ENCODE measurements at regions not wholly inside any gene's neighbourhood (a gene's known extent, or its start where the extent isn't known, plus 50 kb on each side); places are given as distances from the start of the nearest gene placed in this dataset.

- Histone ChIP-seq H4K20me1 (ENCODE audit: insufficient read depth) (no peaks in the 10 kb centered on the region), H3K9me3 (ENCODE audit: insufficient read depth, low read depth) (no peaks in the 10 kb centered on the region), H2AFZ (no peak overlapping the region), H3K79me2 (ENCODE audit: low read depth) (no peaks in the 10 kb centered on the region), H3K27ac (no peak overlapping the region), H3K4me1 (replicated peaks; ENCODE audit: insufficient read depth) (no peaks in the 10 kb centered on the region), H3K9me2 (ENCODE audit: insufficient read depth) (0 out of 2 replicates have a peak, but pooled peaks cover 7% of the 10 kb centered on the region), H3K4me2 (no peak overlapping the region), H3K4me3 (no peak overlapping the region), H3K36me3 (ENCODE audit: low read depth) (no peaks in the 10 kb centered on the region), H3F3A (ENCODE audit: insufficient read depth, low read depth) (no peaks in the 10 kb centered on the region), H3K27me3 (ENCODE audit: insufficient read depth, low read depth) (no peaks in the 10 kb centered on the region)
- ChIA-PET POLR2A (ENCODE audit: unreplicated experiment) (no interaction called here), CTCF (no interaction called here)
- TF ChIP-seq CTCF (conservative IDR thresholded peaks at IDR 0.05) (no peak), EZH2 (IDR thresholded peaks at IDR 0.05; ENCODE audit: low read depth) (no peak)
- DNase-seq: no peak
- no TSS peak for BruUV-seq (replicated peaks)
- intact Hi-C loops (cut with micrococcal nuclease; ENCODE audit: unreplicated experiment): no loop called here
Observed at GRCh38 chr14:48584031-48584430, 908.6 kb upstream of the MDGA2 start.

GRCh38 chr14:48582938-48583337, 907.5 kb upstream of the MDGA2 start:
- no peaks in the 10 kb centered on the region for H4K20me1 ChIP-seq (ENCODE audit: insufficient read depth)
- H3F3A ChIP-seq (ENCODE audit: insufficient read depth, low read depth): no peaks in the 10 kb centered on the region
- no peaks in the 10 kb centered on the region for H3K36me3 ChIP-seq (ENCODE audit: low read depth)
- no peaks in the 10 kb centered on the region for H3K4me1 ChIP-seq (replicated peaks; ENCODE audit: insufficient read depth)
- H3K27me3 ChIP-seq (ENCODE audit: insufficient read depth, low read depth): no peaks in the 10 kb centered on the region
- H3K4me3 ChIP-seq: no peak overlapping the region
- no peak overlapping the region for H3K27ac ChIP-seq
- H2AFZ ChIP-seq: no peak overlapping the region
- no peak for DNase-seq
- BruUV-seq (replicated peaks): no TSS peak
- H3K79me2 ChIP-seq (ENCODE audit: low read depth): no peaks in the 10 kb centered on the region
- ChIA-PET POLR2A (ENCODE audit: unreplicated experiment) (no interaction called here), CTCF (no interaction called here)
- no peaks in the 10 kb centered on the region for H3K9me3 ChIP-seq (ENCODE audit: insufficient read depth, low read depth)
- TF ChIP-seq EZH2 (IDR thresholded peaks at IDR 0.05; ENCODE audit: low read depth) (no peak), CTCF (conservative IDR thresholded peaks at IDR 0.05) (no peak)
- no peak overlapping the region for H3K4me2 ChIP-seq
- H3K9me2 ChIP-seq (ENCODE audit: insufficient read depth): 0 out of 2 replicates have a peak, but pooled peaks cover 7% of the 10 kb centered on the region
- intact Hi-C loops (cut with micrococcal nuclease; ENCODE audit: unreplicated experiment): no loop called here

- Histone ChIP-seq H2AFZ (no peak overlapping the region), H3F3A (ENCODE audit: insufficient read depth, low read depth) (no peaks in the 10 kb centered on the region), H3K27me3 (ENCODE audit: insufficient read depth, low read depth) (no peaks in the 10 kb centered on the region), H3K4me2 (no peak overlapping the region), H3K36me3 (ENCODE audit: low read depth) (no peaks in the 10 kb centered on the region), H3K4me3 (no peak overlapping the region), H3K79me2 (ENCODE audit: low read depth) (no peaks in the 10 kb centered on the region), H3K27ac (no peak overlapping the region), H3K9me2 (ENCODE audit: insufficient read depth) (0 out of 2 replicates have a peak, but pooled peaks cover 7% of the 10 kb centered on the region), H4K20me1 (ENCODE audit: insufficient read depth) (no peaks in the 10 kb centered on the region), H3K9me3 (ENCODE audit: insufficient read depth, low read depth) (no peaks in the 10 kb centered on the region), H3K4me1 (replicated peaks; ENCODE audit: insufficient read depth) (no peaks in the 10 kb centered on the region)
- intact Hi-C loops (cut with micrococcal nuclease; ENCODE audit: unreplicated experiment): no loop called here
- CTCF ChIA-PET: no interaction called here
- TF ChIP-seq CTCF (conservative IDR thresholded peaks at IDR 0.05) (no peak), EZH2 (IDR thresholded peaks at IDR 0.05; ENCODE audit: low read depth) (no peak)
- no peak for DNase-seq
- POLR2A ChIA-PET (ENCODE audit: unreplicated experiment): no interaction called here
- no TSS peak for BruUV-seq (replicated peaks)
Observed at GRCh38 chr14:48580692-48581091, 905.3 kb upstream of the MDGA2 start.

Data from PC-9 (cell line).